GM12874 (cell line): ENCODE measurements at regions not wholly inside any gene's neighbourhood (a gene's known extent, or its start where the extent isn't known, plus 50 kb on each side); places are given as distances from the start of the nearest gene placed in this dataset.

Experiments
- TF ChIP-seq, protein P1 (sequence below): IDR thresholded peaks from 2 replicates; pipeline ENCODE4 v1.5.1; 2011; ENCODE audit warnings: low read depth, mild to moderate bottlenecking, control low read depth, low read length, moderate library complexity; ENCODE audit not compliant: insufficient read depth

DNA sequence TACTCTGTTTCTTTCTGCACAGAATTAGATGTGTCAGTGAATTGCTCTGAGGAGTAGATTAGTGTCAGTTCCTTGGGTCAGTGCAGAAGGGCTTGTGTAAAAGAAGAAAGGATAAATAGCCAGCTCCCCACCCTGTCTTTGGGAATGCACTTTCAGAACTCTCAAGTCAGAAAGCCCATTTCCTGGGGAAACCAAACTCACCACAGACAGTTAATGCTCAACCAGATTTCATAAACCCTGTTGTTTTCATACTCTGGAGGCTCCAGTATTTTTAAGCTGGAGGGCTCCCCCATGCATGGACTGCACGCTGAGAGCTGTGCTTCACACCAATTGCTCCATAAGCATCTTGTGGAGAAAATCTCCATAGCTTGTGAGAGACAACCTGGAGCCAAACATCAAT lies 449.7 kb downstream of the CDH26 start:
- TF ChIP-seq, protein P1, sequence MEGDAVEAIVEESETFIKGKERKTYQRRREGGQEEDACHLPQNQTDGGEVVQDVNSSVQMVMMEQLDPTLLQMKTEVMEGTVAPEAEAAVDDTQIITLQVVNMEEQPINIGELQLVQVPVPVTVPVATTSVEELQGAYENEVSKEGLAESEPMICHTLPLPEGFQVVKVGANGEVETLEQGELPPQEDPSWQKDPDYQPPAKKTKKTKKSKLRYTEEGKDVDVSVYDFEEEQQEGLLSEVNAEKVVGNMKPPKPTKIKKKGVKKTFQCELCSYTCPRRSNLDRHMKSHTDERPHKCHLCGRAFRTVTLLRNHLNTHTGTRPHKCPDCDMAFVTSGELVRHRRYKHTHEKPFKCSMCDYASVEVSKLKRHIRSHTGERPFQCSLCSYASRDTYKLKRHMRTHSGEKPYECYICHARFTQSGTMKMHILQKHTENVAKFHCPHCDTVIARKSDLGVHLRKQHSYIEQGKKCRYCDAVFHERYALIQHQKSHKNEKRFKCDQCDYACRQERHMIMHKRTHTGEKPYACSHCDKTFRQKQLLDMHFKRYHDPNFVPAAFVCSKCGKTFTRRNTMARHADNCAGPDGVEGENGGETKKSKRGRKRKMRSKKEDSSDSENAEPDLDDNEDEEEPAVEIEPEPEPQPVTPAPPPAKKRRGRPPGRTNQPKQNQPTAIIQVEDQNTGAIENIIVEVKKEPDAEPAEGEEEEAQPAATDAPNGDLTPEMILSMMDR: no peak

DNA sequence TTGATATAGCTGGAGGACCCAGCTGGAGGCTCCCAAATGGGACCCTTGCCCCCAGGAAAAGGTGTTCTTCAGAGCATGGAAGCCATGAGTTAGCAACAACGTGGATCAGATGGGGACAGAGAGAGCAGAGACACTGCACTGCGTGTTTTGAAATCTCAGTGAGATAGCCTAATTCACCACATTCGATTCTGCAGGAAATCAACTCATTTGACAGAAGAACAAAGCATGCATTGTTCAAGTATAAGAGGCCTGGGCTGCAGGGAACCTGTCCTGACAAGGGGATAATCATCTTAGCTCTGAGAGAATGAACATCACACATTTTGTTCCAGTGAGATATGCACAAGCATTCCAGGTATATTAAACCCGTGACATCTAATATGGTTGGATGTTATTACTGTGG lies 450.2 kb downstream of the CDH26 start:
- TF ChIP-seq, protein P1: no peak

DNA sequence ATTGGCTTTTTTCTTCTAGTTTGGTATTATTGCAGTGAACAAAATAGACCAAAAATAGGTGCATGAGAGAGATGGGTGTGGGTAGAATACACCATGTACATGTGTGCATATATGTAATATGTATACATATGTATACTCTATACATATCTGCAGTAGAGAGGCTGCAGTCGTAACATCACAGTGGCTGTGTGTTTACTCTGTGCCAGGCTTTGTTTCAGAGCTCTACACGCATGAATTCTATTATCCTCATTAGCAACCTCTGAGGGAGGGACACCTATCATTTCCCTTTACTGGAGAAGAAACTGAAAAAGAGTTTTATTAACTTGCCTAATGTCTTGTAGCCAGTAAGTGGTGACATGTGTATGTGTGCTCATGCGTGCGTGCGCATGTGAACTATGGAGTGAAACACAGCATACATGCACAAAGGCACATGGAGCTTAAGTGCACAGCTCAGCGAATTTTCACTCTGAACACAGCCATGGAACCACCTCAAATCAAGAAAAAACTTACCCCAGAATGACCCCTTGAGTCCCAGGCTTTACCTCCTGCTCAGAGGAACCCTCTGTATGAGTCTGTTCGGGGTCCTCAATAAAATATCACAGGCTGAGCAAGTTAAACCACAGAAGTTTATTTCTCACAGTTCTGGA lies 452.5 kb downstream of the CDH26 start:
- TF ChIP-seq, protein P1: no peak

DNA sequence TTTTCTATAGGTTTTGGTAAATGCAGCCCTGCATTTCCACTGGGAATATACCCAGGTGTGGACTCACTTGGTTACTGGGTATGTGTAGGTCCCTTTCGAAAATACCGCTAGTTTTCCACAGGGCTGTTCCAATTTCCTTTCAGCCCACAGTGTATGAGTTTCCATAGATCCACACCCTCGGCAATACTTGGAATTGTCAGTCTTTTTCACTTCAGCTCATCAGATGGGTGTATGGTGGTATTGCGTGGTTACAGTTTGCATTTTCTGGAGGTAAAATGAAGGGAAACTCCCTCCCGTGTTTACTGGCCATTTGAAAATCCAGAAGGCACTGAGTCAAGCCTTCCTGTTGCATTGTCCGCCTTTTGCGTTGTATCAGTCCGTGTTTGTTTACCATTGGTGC lies 453.6 kb downstream of the CDH26 start:
- TF ChIP-seq, protein P1: no peak

DNA sequence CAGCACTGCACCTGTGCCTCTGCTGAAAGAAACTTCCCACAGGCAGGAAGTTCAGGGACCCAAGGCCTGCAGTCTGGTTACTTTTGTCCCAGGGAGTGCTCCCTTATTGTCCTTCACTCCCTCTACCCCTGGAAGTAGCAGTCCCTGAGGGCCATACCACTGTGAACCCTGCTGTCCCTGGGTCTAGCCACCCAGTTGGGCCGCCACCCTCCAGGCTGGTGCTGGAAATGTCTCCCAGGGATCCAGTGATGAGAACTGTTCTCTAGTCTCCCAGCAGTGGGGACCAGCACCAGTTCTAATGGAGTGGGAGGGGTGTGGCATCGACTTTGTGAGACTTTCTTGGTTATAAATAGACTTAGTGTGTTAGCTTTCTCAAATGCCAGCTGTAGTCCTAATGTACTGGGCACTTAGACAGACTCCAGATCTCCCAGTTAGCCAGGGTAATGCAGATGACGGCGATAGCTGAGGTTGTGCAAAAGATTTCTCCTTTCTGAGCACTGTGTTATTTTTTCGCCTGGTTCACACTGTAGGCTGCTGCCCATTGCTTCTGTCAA lies 462.5 kb downstream of the CDH26 start:
- TF ChIP-seq, protein P1: no peak

DNA sequence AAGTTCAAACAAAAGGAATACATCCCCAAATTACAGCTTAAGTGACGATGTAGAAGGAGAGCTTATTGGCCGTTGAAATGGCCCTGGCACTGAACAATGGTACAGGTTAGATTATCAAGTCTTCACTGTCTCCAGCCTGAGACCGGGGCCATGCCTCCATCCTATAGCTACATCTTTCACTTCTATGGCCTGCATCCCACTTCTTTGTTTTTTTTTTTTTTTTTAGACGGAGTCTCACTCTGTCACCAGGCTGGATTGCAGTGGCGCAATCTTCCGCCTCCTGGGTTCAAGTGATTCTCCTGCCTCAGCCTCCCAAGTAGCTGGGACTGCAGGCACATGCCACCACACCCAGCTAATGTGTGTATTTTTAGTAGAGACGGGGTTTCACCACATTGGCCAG lies 464.6 kb downstream of the CDH26 start:
- TF ChIP-seq, protein P1: no peak

DNA sequence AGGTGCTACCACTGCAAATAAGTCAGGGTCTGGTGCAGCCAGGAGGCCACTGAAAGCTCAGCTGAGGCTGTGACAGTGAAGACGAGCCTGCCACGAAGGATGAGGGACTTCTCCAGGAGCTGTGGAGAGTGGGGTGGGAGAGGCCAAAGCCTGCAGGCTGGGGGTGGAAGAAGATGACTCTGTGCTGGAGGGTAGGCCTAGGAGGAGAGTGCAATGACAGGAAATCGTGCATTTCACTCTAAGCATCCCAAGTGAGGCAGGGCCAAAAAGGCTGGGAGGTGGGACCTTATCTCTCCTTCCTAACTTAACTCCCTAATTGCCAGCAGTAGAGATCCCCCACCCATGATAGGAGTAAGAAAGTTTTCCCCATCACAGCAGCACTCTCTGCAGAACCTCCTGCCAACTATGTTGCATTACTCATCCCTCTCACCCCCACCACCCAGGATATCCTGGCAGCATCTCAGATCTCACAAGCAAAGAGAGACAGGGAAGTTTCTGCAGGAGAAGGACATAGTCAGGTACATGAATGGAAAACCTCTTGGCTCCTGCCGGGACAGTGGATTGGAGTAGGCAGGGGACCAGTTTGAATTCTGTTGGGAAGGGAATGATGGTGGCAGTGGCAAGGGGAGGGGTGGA lies 466.2 kb downstream of the CDH26 start:
- TF ChIP-seq, protein P1: no peak
